WTC11 (cell line): ENCODE measurements at regions not wholly inside any gene's neighbourhood (a gene's known extent, or its start where the extent isn't known, plus 50 kb on each side); places are given as distances from the start of the nearest gene placed in this dataset.

Experiments
- ARID4B ChIP-seq: sonication (generic); formaldehyde crosslinking; IDR thresholded peaks from 2 replicates; pipeline ENCODE4 v1.8.0; 2023; ENCODE audit warnings: missing genetic modification reagents, mild to moderate bottlenecking, borderline replicate concordance
- CTCF ChIP-seq: fragments of 200-600 bp; IDR thresholded peaks from 2 replicates; pipeline ENCODE4 v1.8.0; 2022; ENCODE audit warnings: antibody characterized with exemption
- ESRRA ChIP-seq: sonication (generic); formaldehyde crosslinking; IDR thresholded peaks from 2 replicates; pipeline ENCODE4 v1.8.1; 2022; ENCODE audit warnings: mild to moderate bottlenecking, missing genetic modification reagents, borderline replicate concordance
- GTF2I ChIP-seq: fragments of 250-450 bp; sonication (Bioruptor Pico); conservative IDR thresholded peaks from 2 replicates; pipeline ENCODE4 v1.4.0; 2021; ENCODE audit warnings: mild to moderate bottlenecking
- OVOL2 ChIP-seq: fragments of 250-450 bp; sonication (Bioruptor Pico); IDR thresholded peaks from 2 replicates; pipeline ENCODE4 v1.9.0; 2021; ENCODE audit warnings: mild to moderate bottlenecking, borderline replicate concordance
- ZNF263 ChIP-seq: sonication (generic); formaldehyde crosslinking; IDR thresholded peaks from 2 replicates; pipeline ENCODE4 v1.8.1; 2022; ENCODE audit warnings: low read depth, mild to moderate bottlenecking, moderate library complexity, missing genetic modification reagents
- TF ChIP-seq, protein P1 (sequence below): sonication (generic); formaldehyde crosslinking; IDR thresholded peaks from 2 replicates; pipeline ENCODE4 v1.8.1; 2022; ENCODE audit warnings: mild to moderate bottlenecking, missing genetic modification reagents, moderate library complexity, borderline replicate concordance

- TF ChIP-seq ZNF263 (CRISPR knock-in tag) (no peak), CTCF (no peak), ESRRA (CRISPR knock-in tag) (no peak), OVOL2 (CRISPR knock-in tag) (no peak), GTF2I (no peak), ARID4B (CRISPR knock-in tag) (no peak)
- TF ChIP-seq, protein P1, sequence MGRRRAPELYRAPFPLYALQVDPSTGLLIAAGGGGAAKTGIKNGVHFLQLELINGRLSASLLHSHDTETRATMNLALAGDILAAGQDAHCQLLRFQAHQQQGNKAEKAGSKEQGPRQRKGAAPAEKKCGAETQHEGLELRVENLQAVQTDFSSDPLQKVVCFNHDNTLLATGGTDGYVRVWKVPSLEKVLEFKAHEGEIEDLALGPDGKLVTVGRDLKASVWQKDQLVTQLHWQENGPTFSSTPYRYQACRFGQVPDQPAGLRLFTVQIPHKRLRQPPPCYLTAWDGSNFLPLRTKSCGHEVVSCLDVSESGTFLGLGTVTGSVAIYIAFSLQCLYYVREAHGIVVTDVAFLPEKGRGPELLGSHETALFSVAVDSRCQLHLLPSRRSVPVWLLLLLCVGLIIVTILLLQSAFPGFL (CRISPR knock-in tag): no peak
Measured at GRCh38 chr21:18831942-18832676, 428.5 kb upstream of the TMPRSS15 start.
